ENCODE measurements at regions not wholly inside any gene's neighbourhood (a gene's known extent, or its start where the extent isn't known, plus 50 kb on each side); places are given as distances from the start of the nearest gene placed in this dataset.
A peak's percentile ranks its signal among the peaks of the same experiment; 100 is the strongest.

DNA sequence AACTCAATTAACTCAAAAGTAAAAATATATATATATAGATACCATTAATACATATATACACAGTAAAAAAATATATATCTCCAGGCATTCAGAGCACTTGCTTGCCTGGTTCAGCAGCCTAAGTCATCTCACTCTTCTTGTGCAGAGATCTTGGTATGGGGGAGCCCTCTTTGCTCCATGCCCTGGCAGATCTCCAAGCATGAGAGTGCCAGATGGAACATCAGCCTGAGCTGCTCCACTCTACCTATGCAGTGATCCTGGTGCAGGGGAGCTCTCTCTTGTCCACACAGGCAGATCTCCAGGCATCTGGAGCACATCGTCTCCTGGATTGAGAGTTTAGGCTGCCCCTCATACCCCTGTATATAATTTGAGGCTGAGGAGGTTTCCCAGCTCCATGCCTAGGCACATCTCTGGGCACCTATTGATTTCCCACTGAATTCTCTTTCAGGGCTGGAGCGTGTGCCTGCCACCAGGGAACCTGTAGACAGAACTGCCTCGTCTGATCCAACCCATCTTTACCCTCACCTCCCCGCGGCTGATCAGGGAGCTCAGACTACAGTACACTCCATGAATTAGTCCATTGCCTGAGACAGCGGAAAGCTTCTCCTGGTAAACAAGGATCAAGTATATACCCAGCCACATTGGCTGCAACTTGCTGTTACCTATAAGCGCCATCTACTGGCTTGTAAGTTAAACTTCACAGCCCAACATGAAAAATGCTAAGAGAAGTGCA lies 342.4 kb upstream of the GRIA1 start:
- no peaks in the 10 kb centered on the region for H3K27me3 ChIP-seq
- 29 to 32% methylated on average over 7 of the region's 7 CpGs for WGBS, 2 donors
- TF ChIP-seq EP300 (IDR thresholded peaks at IDR 0.05) = no peak
- TF ChIP-seq, protein P1, sequence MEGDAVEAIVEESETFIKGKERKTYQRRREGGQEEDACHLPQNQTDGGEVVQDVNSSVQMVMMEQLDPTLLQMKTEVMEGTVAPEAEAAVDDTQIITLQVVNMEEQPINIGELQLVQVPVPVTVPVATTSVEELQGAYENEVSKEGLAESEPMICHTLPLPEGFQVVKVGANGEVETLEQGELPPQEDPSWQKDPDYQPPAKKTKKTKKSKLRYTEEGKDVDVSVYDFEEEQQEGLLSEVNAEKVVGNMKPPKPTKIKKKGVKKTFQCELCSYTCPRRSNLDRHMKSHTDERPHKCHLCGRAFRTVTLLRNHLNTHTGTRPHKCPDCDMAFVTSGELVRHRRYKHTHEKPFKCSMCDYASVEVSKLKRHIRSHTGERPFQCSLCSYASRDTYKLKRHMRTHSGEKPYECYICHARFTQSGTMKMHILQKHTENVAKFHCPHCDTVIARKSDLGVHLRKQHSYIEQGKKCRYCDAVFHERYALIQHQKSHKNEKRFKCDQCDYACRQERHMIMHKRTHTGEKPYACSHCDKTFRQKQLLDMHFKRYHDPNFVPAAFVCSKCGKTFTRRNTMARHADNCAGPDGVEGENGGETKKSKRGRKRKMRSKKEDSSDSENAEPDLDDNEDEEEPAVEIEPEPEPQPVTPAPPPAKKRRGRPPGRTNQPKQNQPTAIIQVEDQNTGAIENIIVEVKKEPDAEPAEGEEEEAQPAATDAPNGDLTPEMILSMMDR (IDR thresholded peaks at IDR 0.05) = peak in 4 of 5 experiments; percentile 5 to 24 (median 12)
- TF ChIP-seq POLR2A (IDR thresholded peaks at IDR 0.05) = no peak
- no peaks in the 10 kb centered on the region for H3K4me1 ChIP-seq
- H3K9me3 ChIP-seq = peaks cover 0 to 17% (median 0%) of the 10 kb centered on the region in 4 donors
- H3K27ac ChIP-seq = no peak overlapping the region
- H3K4me3 ChIP-seq = no peak overlapping the region
- H3K36me3 ChIP-seq = no peaks in the 10 kb centered on the region
- DNase-seq (ENCODE audit: low spot score in 2 of 2) = no peak

DNA sequence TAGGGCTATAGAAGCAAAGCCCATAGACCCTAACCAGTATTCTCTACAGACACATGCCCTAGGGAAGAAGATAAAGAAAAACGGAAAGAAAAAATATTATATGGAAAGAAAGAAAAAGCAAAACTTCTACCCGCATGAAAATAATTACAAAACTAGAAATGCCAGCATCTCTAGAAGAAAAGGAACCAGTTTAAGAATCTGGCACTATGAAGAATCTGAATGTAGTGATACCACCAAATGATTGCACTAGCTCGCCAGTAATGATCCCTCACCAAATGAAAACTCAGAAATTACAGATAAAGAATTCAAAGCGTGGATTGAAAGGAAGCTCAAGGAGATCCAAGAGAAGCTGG lies 341.9 kb upstream of the GRIA1 start:
- Histone ChIP-seq H3K27ac (no peak overlapping the region), H3K9me3 (peaks cover 0 to 12% (median 0%) of the 10 kb centered on the region in 4 donors), H3K4me1 (no peaks in the 10 kb centered on the region), H3K4me3 (no peak overlapping the region), H3K36me3 (no peaks in the 10 kb centered on the region), H3K27me3 (no peaks in the 10 kb centered on the region)
- no peak for DNase-seq (ENCODE audit: low spot score in 2 of 2)
- TF ChIP-seq POLR2A (IDR thresholded peaks at IDR 0.05) = no peak
- 28 to 38% methylated on average over 4 of the region's 4 CpGs for WGBS, 2 donors

DNA sequence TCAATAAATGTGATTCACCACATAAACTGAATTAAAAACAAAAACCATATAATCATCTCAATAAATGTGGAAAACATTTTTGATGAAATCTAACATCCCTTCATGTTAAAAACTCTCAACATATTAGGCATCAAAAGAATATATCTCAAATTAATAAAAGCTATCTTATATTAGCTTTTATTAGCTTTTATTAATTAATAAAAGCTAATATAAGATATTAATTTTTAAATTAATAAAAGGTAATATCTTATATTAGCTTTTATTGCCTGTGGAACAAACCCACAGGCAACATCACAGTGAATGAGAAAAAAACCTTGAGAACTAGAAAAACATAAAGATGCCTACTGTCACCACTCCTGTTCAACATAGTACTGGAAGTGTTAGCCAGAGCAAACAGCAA lies 338.9 kb upstream of the GRIA1 start:
- no peak overlapping the region for H3K27ac ChIP-seq
- no peak for TF ChIP-seq EP300 (IDR thresholded peaks at IDR 0.05)
- TF ChIP-seq, protein P1 (IDR thresholded peaks at IDR 0.05) = no peak
- no peak for TF ChIP-seq POLR2A (IDR thresholded peaks at IDR 0.05)
- no peak overlapping the region for H3K4me3 ChIP-seq
- H3K36me3 ChIP-seq = no peaks in the 10 kb centered on the region
- no peaks in the 10 kb centered on the region for H3K4me1 ChIP-seq
- DNase-seq (ENCODE audit: low spot score in 2 of 2) = no peak
- no peaks in the 10 kb centered on the region for H3K27me3 ChIP-seq
- H3K9me3 ChIP-seq = peaks cover 0 to 3% (median 0%) of the 10 kb centered on the region in 4 donors

DNA sequence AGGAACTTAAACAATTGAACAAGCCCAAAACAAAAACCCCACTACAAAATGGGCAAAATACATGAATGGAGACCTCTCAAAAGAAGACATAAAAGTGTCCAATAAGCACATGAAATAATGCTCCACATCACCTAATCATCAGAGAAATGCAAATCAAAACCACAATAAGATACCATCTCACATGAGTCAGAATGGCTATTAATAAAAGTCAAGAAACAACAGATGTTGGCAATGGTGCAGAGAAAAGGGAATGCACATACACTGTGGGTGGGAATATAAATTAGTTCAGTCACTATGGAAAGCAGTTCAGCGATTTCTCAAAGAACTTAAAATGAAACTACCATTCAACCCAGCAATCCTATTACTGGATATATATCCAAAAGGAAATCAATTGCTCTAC lies 337.4 kb upstream of the GRIA1 start:
- no peak for DNase-seq (ENCODE audit: low spot score in 2 of 2)
- Histone ChIP-seq H3K4me3 (no peak overlapping the region), H3K27ac (no peak overlapping the region), H3K27me3 (no peaks in the 10 kb centered on the region), H3K9me3 (peaks cover 0 to 3% (median 0%) of the 10 kb centered on the region in 4 donors), H3K4me1 (no peaks in the 10 kb centered on the region), H3K36me3 (no peaks in the 10 kb centered on the region)
- TF ChIP-seq, protein P1 (IDR thresholded peaks at IDR 0.05) = no peak
- TF ChIP-seq EP300 (IDR thresholded peaks at IDR 0.05) (no peak), POLR2A (IDR thresholded peaks at IDR 0.05) (no peak)
- WGBS, 2 donors = 89 to 96% methylated on average over 1 of the region's 1 CpG

DNA sequence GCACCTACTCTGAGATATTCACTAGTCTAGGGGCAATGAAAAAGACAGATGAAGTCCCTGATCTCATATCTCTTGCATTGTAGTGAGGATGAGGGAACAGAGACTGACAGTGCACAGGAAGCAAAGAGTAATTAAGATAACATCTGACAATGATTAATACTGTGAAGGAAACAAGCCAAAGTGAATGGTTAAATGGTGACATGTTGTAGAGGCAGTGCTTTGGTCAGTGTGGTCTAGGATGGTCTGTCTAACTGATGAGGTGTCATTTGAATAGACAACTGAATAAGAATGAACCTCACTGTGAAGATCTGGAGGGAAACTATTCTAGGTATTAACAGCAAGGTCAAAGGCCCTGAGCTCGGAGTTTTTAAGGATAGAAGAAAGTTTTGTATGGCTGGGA lies 333.3 kb upstream of the GRIA1 start:
- no peak overlapping the region for H3K4me3 ChIP-seq
- no peaks in the 10 kb centered on the region for H3K36me3 ChIP-seq
- no peaks in the 10 kb centered on the region for H3K27me3 ChIP-seq
- no peaks in the 10 kb centered on the region for H3K4me1 ChIP-seq
- WGBS, 2 donors = 22 to 32% methylated on average over 1 of the region's 1 CpG
- DNase-seq (ENCODE audit: low spot score in 2 of 2) = no peak
- no peak overlapping the region for H3K27ac ChIP-seq
- TF ChIP-seq, protein P1 (IDR thresholded peaks at IDR 0.05) = no peak
- TF ChIP-seq POLR2A (IDR thresholded peaks at IDR 0.05) = no peak
- TF ChIP-seq EP300 (IDR thresholded peaks at IDR 0.05) = no peak
- H3K9me3 ChIP-seq = no peaks in the 10 kb centered on the region
